ENCODE measurements at regions not wholly inside any gene's neighbourhood (a gene's known extent, or its start where the extent isn't known, plus 50 kb on each side); places are given as distances from the start of the nearest gene placed in this dataset.

- TF ChIP-seq CTCF (optimal IDR thresholded peaks at IDR 0.05 in 1 of 3, IDR thresholded peaks at IDR 0.05 in 1 of 3, conservative IDR thresholded peaks at IDR 0.05 in 1 of 3; ENCODE audit: extremely low read depth in 1 of 3, insufficient read depth in 2 of 3, low read length in 3 of 3), result no peak
- TF ChIP-seq EZH2 (IDR thresholded peaks at IDR 0.05; ENCODE audit: low read length), result no peak
Observed at GRCh38 chr4:96355414-96355813, 515.5 kb downstream of the PDHA2 start.

Data from keratinocyte (primary cell).